ENCODE measurements at regions not wholly inside any gene's neighbourhood (a gene's known extent, or its start where the extent isn't known, plus 50 kb on each side); places are given as distances from the start of the nearest gene placed in this dataset.
"Not testable (repeated sequence)": the region's sequence is repeated elsewhere in the genome, so short reads cannot be mapped to it uniquely, and the experiment has no call there.

DNA sequence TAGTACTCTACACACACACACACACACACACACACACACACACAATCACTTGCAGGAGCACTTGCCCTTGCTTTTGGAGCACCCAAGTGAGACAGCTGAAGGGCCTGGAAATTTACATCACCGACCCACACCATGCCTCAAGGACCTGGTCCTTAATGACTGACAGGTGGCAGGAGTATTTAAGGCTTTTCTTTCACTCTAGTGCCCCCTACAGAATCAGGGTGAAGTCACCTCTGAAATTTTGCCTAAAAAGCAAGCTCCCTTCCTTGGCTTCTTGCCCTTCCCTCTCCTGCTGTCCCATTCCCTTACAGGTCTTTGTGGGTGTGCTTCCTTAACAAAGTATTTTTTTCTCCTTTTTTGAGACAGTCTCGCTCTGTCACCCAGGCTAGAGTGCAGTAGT, 353.5 kb upstream of the IRAK1BP1 start:
- DNase-seq: peak; percentile 16

DNA sequence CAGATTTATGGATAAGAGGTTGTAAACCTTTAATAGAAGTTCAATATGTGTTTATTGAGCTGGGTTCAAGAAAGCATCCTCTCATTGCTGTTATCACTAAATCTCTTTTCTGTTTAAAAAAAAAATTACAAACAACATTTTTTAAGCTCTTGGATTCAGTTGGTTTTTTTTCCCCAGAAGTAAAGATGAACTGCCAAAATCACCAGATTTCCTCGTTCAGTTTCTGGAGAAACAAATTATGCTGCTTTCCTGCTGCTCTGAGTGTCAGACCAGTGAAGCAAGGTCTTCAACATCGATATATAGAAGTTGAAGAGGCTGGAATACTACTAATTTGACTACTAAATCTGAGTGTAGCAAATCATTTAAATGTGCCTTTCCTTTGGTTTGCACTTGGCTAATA, 352.1 kb upstream of the IRAK1BP1 start:
- no peak for DNase-seq

DNA sequence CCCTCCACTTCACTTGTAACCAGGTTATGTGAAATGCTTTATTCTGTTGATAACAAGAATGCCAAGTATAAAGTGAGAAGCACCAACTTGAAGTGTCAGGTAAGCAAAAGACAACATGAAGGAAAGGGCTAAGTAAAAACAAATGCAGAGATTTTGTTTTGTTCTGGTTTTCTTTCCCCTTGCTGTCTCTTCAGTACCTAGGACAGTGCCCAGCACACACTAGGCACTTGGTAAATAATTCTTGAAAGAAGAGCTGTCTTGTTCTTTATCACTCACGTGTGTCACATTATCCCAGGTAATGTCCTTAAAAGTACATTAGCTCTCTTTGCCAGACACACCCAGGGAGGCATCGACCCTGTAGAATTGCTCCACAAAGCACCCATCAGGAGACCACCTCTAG, 350.0 kb upstream of the IRAK1BP1 start:
- DNase-seq: no peak

- no peak for DNase-seq
Observed at GRCh38 chr6:78523622-78524021, 343.7 kb upstream of the IRAK1BP1 start.

GRCh38 chr6:78525976-78526375, 341.4 kb upstream of the IRAK1BP1 start:
- no peak for DNase-seq

GRCh38 chr6:78526432-78526831, 340.9 kb upstream of the IRAK1BP1 start:
- no peak for DNase-seq

- no peak for DNase-seq
Observed at GRCh38 chr6:78528926-78529325, 338.4 kb upstream of the IRAK1BP1 start.

DNA sequence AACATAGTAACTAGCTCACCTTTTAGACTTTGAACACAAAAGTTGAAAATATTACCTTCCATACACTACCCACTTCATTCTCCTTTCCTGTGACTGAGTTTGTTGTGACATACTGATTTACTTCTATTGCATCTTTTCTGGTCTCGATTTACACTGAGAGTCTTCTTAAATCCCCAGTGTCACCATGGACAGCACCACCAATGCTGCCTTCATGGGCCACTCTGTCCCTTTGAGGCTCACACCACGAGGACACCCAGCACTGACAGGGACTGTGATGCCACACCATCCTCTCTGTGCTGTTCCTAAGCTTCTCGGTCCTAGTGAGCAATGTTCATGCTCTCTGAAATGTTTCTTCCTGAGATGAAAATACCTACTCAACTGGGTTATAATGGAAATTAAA, 337.1 kb upstream of the IRAK1BP1 start:
- no peak for DNase-seq

- DNase-seq: no peak
Observed at GRCh38 chr6:78533426-78533825, 333.9 kb upstream of the IRAK1BP1 start.

GRCh38 chr6:78533876-78534275, 333.5 kb upstream of the IRAK1BP1 start:
- DNase-seq: no peak

DNA sequence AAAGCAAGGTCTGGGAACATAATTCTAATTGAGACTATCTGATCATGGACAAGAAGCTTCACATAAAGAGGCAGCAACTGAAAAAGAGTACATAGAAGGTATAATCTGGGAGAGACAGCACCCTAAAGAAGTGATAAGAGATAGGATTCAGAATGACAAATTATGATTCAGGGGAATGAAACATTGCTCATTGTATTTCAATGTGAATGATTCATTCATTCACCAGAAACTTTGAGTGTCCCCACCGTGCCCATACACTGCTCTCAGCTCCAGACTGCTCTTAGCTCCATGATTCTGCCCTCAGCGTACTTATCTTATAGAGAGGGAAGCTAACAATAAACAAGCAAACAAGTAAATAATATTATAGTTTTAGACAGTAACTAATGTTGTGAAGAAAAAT, 329.3 kb upstream of the IRAK1BP1 start:
- DNase-seq: no peak

DNA sequence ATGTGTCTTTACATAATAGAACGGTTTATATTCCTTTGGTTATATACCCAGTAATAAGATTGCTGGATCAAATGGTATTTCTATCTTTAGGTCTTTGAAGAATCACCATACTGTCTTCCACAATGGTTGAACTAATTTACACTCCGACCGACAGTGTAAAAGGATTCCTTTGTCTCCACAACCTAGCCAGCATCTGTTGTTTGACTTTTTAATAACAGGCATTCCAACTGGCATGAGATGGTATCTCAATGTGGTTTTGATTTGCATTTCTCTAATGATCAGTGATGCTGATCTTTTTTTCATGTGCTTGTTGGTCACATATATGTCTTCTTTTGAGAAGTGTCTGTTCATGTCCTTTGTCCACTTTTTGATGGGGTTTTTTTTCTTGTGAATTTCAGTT, 319.7 kb upstream of the IRAK1BP1 start:
- DNase-seq: not testable (repeated sequence)

GRCh38 chr6:78551361-78551760, 316.0 kb upstream of the IRAK1BP1 start:
- DNase-seq: no peak

DNA sequence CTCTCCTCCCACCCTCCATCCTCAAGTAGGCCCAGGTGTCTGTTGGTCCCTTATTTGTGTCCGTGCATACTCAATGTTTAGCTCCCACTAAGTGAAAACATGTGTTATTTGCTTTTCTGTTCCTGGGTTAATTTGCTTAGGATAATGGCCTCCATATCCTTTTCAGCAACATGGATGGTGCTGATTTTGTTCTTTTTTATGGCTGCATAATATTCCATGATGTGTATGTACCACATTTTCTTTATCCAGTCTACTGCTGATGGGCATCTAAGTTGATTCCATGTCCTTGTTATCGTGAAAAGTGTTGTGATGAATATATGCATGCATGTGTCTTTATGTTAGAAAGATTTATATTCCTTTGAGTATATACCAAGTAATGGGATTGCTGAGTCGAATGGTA, 314.9 kb upstream of the IRAK1BP1 start:
- DNase-seq: no peak

DNA sequence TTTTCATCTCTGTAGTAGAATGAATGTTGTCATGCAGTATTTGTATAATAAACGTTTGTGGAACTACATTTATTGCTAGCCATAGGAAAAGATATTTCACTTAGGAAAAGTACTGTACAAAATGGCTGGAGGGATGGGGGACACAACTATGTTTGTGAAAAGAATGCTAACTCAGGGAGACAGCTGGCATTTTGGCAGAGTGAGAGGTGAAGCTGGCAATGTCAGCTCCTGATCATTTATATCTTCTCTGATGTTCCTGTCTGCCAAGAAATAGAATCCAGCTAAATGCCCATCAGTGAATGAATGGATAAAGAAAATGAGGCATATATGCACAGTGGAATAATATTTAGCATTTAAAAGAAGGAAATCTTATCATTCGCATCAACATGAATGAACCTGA, 313.0 kb upstream of the IRAK1BP1 start:
- no peak for DNase-seq

GRCh38 chr6:78559056-78559455, 308.3 kb upstream of the IRAK1BP1 start:
- DNase-seq: no peak

GRCh38 chr6:78561015-78561414, 306.3 kb upstream of the IRAK1BP1 start:
- DNase-seq: no peak

DNA sequence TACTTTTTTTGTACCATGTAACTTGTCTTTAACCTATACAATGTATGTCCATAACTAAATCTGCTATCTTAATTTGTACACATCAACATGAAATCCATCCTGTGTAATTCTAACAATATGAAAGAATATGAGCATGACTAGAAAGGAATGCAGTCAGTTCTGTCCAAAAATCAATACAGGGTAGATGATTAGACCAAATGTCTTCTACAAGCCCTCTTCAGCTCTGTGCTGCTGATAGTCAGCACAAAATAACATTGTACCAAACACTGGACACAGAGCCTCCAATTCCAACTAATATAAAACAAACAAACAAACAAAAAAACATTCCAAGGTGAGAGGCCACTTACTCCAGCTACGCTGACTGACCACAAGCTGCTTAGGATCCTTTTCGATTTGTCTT, 301.4 kb upstream of the IRAK1BP1 start:
- no peak for DNase-seq

- DNase-seq: no peak
Observed at GRCh38 chr6:78570044-78570443, 297.3 kb upstream of the IRAK1BP1 start.

- no peak for DNase-seq
Observed at GRCh38 chr6:78577585-78577984, 289.8 kb upstream of the IRAK1BP1 start.

DNA sequence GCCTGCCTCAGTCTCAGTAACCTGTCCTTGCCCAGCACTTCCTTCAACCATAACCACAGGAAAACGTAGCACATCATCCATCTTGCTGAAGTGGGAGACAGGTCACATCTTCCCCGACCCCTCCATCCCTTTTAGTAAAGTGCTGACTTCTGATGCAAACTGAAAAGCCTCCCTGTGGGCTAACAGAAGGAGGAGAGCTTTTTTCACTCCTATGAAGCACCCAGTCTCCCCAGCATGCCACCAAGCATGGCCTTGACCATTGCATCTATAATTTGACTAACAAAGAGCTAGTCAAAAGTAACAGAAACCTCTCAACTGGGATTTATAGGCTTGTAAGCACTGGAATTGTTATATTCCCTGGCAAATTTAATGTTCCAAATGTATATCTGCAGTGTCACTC, 288.9 kb upstream of the IRAK1BP1 start:
- DNase-seq: no peak

GRCh38 chr6:78580923-78581322, 286.4 kb upstream of the IRAK1BP1 start:
- DNase-seq: no peak

- no peak for DNase-seq
Observed at GRCh38 chr6:78583079-78583478, 284.3 kb upstream of the IRAK1BP1 start.

DNA sequence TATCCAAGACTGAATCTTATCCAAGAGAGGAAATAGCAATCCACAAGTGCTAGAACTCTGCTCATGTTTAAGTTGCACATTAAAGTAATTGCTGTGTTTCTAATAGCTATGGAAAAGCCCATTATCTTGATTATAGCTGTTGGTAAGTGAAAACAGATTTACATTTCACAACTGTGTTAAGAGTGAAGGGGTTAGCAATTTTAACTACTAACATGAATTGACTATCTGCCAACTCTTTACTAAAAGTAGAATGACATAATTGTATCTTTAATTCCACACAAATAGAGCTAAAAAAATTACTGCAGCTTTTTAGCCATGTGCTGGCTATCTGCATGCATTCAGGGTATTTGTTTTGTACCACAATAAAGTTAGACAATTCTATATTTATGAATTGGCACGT, 277.9 kb upstream of the IRAK1BP1 start:
- peak; percentile 30 for DNase-seq

DNA sequence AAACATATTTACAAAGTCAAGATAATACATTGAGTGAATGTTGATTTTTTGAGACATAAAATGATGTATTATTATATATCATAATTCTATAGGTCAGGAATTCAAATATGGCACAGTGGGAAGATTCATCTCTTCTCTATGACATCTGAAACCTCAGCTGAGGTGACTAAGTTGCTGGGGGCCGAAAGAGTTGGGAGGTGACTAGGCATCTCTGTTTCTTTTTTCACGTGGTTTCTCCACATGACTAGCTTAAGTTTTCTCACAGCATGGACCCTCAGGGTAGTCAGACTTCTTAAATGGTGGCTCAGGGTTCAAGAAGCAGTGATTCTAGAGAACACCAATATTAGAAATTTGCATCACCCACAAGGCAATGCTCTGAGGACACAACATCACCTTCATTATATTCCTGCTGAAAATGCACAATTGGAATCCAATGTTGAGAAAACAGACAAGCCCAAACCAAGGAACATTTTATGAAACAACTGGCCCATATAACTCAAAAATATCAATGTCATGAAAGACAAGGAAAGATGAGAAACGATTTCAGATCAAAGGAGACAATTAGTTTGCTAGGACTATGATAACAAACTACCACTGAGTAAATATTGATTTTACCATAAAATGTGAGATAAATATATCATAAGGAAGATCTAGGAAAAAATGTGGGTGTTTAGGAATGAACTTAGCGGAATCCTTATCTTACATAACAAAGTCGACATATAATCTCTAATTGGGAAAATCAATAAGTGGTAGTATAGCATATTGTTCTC, 273.3 kb upstream of the IRAK1BP1 start:
- no peak for DNase-seq
